AG04449 (cell line): ENCODE measurements at regions not wholly inside any gene's neighbourhood (a gene's known extent, or its start where the extent isn't known, plus 50 kb on each side); places are given as distances from the start of the nearest gene placed in this dataset.
"Not testable (repeated sequence)": the region's sequence is repeated elsewhere in the genome, so short reads cannot be mapped to it uniquely, and the experiment has no call there.

Experiments used
- CTCF ChIA-PET: fragments of 350-600 bp; formaldehyde crosslinking; extraction: SDS; loops from one replicate; lab custom pipeline; 2021; ENCODE audit warnings: antibody characterized with exemption; lab: Yijun Ruan, JAX
- POLR2A ChIA-PET: fragments of 400-600, 350-600 bp; formaldehyde crosslinking; extraction: SDS; loops from one replicate; lab custom pipeline; 2020; ENCODE audit warnings: antibody characterized with exemption, inconsistent platforms; lab: Yijun Ruan, JAX
- DNase-seq: peaks from one replicate; pipeline ENCODE4 v3.0.0-alpha.2; 2010; ENCODE audit warnings: low read depth, low spot score
- H3K4me3 ChIP-seq: 2 replicates; pipeline ENCODE4 v1.5.1; 2011; ENCODE audit warnings: low read depth, mild to moderate bottlenecking, control low read depth, low read length
- TF ChIP-seq, protein P1 (sequence below): IDR thresholded peaks from one replicate; pipeline ENCODE4 v1.5.1; 2011; ENCODE audit warnings: mild to moderate bottlenecking, moderate library complexity, low read length, control low read depth, inconsistent platforms; ENCODE audit not compliant: insufficient read depth; ENCODE audit errors: missing control alignments

DNA sequence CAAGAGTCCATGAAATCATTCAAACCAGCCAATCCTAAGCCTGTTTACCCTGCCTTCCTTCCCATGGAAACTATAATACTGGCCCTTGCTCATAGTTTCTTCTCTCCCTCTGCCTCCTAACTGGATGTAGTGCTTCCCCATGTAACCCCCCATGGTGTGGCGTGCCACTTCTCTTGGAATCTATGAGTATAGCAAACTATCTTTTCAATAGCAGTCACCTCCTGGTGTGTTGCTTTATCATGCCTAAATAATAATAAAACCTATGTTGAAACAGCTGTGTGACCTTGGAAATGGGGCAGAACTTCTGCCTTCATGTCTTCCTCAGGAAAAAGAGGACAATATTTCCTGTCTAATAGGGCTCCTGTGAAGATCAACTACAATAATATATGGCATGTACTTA lies 234.8 kb upstream of the EDNRA start:
- no peak overlapping the region for H3K4me3 ChIP-seq
- TF ChIP-seq, protein P1, sequence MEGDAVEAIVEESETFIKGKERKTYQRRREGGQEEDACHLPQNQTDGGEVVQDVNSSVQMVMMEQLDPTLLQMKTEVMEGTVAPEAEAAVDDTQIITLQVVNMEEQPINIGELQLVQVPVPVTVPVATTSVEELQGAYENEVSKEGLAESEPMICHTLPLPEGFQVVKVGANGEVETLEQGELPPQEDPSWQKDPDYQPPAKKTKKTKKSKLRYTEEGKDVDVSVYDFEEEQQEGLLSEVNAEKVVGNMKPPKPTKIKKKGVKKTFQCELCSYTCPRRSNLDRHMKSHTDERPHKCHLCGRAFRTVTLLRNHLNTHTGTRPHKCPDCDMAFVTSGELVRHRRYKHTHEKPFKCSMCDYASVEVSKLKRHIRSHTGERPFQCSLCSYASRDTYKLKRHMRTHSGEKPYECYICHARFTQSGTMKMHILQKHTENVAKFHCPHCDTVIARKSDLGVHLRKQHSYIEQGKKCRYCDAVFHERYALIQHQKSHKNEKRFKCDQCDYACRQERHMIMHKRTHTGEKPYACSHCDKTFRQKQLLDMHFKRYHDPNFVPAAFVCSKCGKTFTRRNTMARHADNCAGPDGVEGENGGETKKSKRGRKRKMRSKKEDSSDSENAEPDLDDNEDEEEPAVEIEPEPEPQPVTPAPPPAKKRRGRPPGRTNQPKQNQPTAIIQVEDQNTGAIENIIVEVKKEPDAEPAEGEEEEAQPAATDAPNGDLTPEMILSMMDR = no peak
- no peak for DNase-seq
- POLR2A ChIA-PET = no interaction called here
- CTCF ChIA-PET = no interaction called here

DNA sequence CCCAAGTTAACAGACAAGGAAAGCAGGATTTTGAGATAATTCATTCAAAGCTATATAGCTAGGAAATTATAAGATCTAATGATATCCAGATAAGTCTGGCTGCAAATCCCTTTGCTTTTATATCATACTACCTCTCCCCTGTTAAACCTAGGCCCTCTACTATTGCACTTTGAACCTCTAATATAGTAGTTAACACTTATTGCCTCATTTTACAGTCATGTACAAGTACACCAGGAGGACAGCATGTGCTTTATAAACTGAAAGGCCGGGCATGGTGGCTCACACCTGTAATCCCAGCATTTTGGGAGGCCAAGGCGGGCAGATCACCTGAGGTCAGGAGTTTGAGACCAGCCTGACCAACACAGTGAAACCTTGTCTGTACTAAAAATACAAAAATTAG lies 234.4 kb upstream of the EDNRA start:
- CTCF ChIA-PET, DNase-seq, POLR2A ChIA-PET, H3K4me3 ChIP-seq: not testable (repeated sequence)

DNA sequence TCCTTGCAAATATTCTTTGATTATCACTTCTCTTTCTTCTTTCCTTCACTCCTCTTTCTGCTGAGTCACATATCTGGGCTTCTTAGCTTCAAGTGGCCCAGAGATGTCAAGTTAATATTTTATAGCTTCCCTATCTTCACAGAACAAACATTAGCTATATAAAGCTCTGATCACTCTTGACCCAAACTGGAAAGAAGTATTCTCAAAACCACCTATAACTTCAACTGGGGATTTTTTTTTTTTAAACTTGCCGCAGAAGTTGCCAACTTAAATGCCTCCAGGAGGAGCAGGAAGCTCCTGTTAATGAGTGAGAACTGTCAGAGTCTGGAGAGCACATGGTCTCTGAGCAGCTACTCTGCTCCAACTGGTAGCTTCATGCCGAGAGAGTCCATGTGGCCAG lies 233.3 kb upstream of the EDNRA start:
- ChIA-PET CTCF (interaction anchor here (1.0 to 1.2 kb wide), 3 partner anchors 9 to 343 kb away, joined by 3 read pairs; no protein-coding TSS in a partner anchor), POLR2A (no interaction called here)
- DNase-seq = no peak
- TF ChIP-seq, protein P1 = no peak
- no peak overlapping the region for H3K4me3 ChIP-seq

DNA sequence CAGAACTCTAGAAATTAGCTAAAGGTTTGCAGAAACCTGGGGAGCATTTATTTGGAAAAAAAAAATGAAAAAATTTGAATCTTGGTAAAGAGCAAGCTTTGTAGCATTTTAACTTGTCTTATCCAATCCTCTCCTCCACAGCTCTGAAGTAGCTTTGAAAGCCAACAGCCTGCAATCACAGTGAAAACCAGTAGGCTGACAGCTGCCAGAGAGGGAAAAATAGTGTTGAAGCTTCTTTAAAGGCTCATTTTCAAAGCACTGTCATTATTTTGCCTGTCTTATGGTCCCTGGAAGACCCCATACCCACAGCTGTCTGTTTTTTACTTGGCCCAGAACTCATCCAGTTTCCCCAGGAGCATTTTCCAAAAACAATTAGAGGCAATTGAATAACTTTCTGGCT lies 230.8 kb upstream of the EDNRA start:
- no peak for DNase-seq
- CTCF ChIA-PET = interaction anchor here (1.0 kb wide), 1 partner anchor 340 kb away, joined by 3 read pairs; no protein-coding TSS in a partner anchor
- H3K4me3 ChIP-seq = no peak overlapping the region
- POLR2A ChIA-PET = no interaction called here
- TF ChIP-seq, protein P1 = no peak

DNA sequence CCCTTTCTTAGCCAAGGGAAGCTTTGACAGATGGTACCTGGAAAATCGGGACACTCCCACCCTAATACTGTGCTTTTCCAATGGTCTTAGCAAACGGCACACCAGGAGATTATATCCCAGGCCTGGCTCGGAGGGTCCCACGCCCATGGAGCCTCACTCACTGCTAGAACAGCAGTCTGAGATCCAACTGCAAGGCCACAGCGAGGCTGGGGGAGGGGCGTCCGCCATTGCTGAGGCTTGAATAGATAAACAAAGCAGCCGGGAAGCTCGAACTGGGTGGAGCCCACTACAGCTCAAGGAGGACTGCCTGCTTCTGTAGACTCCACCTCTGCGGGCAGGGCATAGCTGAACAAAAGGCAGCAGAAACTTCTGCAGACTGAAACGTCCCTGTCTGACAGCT lies 225.6 kb upstream of the EDNRA start:
- H3K4me3 ChIP-seq, POLR2A ChIA-PET, DNase-seq, CTCF ChIA-PET: not testable (repeated sequence)

DNA sequence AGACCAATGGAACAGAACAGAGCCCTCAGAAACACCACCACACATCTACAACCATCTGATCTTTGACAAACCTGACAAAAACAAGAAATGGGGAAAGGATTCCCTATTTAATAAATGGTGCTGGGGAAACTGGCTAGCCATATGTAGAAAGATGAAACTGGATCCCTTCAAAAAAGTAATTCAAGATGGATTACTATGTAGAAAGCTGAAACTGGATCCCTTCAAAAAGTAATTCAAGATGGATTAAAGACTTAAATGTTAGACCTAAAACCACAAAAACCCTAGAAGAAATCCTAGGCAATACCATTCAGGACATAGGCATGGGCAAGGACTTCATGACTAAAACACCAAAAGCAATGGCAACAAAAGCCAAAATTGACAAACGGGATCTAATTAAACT lies 221.6 kb upstream of the EDNRA start:
- CTCF ChIA-PET = interaction anchor here (1.1 kb wide), 1 partner anchor 11 kb away, joined by 3 read pairs; no protein-coding TSS in a partner anchor
- POLR2A ChIA-PET, DNase-seq: not testable (repeated sequence)

DNA sequence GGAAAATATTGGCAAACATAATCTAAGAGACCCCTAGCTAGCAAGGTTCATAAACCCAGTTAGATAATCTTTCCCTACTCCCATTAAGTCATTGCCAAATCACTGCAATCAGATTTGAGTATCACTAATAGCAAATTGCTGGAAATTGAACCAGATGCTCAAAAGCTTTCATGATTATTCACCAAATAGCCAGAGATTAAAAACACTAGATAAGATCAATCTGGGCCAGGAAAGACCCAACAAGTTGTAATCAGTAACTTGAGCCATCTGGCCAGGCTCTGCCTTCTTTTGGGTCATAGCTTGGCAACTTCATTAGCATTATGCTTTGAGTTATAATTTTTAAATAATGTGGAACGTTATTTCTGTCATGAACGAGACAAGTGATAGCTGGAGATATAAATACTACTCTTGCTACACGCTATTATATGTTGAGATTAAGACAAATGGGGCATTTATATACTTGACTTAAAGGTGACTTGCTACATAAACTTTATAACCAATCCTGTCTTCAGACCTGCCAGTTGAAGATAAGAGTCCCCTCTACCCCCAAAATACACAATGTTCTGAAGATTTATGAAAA lies 196.6 kb upstream of the EDNRA start:
- TF ChIP-seq, protein P1 = no peak
- DNase-seq = no peak
- no peak overlapping the region for H3K4me3 ChIP-seq
- POLR2A ChIA-PET = no interaction called here
- CTCF ChIA-PET = no interaction called here

More for the DNA sequence above, 221.6 kb upstream of the EDNRA start:
- H3K4me3 ChIP-seq = not testable (repeated sequence)

DNA sequence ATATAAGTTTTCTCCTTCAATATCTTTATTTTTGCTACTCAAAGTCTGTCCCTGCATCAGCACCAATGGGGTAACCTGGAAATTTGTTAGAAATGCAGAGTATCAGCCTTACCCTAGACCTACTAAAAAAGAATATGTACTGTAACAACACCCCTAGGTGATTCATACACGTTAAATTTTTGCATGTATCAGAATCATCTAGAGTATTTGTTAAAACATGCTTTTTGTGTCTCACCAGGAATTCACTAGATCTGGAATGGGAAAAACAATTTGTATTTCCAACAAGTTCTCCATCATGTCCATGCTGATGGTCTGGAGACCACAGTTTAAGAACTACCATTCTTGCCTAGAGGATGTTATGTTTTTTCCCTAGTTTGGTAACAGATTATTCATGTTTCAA lies 196.0 kb upstream of the EDNRA start:
- TF ChIP-seq, protein P1 = no peak
- DNase-seq = no peak
- H3K4me3 ChIP-seq = no peak overlapping the region
- POLR2A ChIA-PET = no interaction called here
- CTCF ChIA-PET = no interaction called here
